ENCODE measurements at regions not wholly inside any gene's neighbourhood (a gene's known extent, or its start where the extent isn't known, plus 50 kb on each side); places are given as distances from the start of the nearest gene placed in this dataset.

DNA sequence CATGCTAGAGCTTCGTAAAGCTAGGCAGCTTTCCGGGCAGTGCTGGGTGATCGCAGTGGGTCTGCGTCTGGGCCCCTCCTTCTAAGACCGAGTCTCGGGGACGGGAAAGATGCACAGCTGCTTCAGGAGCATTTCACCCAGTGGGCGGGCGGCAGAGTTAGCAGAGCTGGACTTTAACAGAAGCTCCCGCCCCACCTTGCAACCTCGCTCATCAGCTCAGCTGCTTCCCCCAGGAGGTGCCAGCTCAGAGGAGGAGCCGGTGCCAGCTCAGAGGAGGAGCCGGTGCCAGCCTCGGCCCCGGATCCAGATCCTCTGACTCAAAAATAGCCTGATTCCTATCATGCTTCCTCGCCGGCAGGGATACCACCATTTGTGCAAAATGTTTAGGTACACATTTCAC is 94.5 kb upstream of the RPS6KA2 start:
- TF ChIP-seq CTCF (IDR thresholded peaks at IDR 0.05; ENCODE audit: low read depth, low read length), result no peak
- H3K27me3 ChIP-seq, result no peaks in the 10 kb centered on the region

DNA sequence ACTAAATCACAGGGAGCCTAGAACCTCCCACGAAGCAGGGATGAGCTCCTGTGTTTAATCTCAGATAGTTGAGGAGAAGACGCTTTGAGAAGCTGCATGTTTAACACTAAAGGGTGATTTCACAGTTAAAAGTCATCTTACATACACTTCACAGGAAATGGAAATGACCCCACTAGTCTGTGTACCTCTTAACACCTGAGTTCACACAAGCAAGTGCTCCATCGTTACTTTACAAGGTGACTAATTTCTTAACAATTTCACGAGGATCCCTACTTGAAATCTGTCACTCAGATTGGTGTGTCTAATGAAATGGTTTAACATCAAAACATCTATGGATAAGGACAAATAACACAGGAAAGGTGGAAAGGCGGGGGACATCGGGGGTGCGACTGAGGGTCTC is 93.8 kb upstream of the RPS6KA2 start:
- Histone ChIP-seq H3K27ac (no peak overlapping the region), H3K27me3 (no peaks in the 10 kb centered on the region), H3K4me3 (no peak overlapping the region), H3K36me3 (no peaks in the 10 kb centered on the region), H3K9me3 (ENCODE audit: low read depth) (no peaks in the 10 kb centered on the region), H3K4me1 (ENCODE audit: low read depth) (no peaks in the 10 kb centered on the region)
- no peak for DNase-seq (ENCODE audit: low read depth in 1 of 2, low spot score in 1 of 2)
- TF ChIP-seq CTCF (IDR thresholded peaks at IDR 0.05; ENCODE audit: low read depth, low read length), result no peak

More for the DNA sequence above, 94.5 kb upstream of the RPS6KA2 start:
- H3K27ac ChIP-seq, result no peak overlapping the region
- no peaks in the 10 kb centered on the region for H3K4me1 ChIP-seq (ENCODE audit: low read depth)
- H3K4me3 ChIP-seq, result no peak overlapping the region
- no peak for DNase-seq (ENCODE audit: low read depth in 1 of 2, low spot score in 1 of 2)
- no peaks in the 10 kb centered on the region for H3K36me3 ChIP-seq
- H3K9me3 ChIP-seq (ENCODE audit: low read depth), result no peaks in the 10 kb centered on the region

- Histone ChIP-seq H3K9me3 (ENCODE audit: low read depth) (no peaks in the 10 kb centered on the region), H3K27ac (no peak overlapping the region), H3K27me3 (no peaks in the 10 kb centered on the region), H3K4me1 (ENCODE audit: low read depth) (no peaks in the 10 kb centered on the region), H3K4me3 (no peak overlapping the region), H3K36me3 (no peaks in the 10 kb centered on the region)
- no peak for TF ChIP-seq CTCF (IDR thresholded peaks at IDR 0.05; ENCODE audit: low read depth, low read length)
- DNase-seq (ENCODE audit: low read depth in 1 of 2, low spot score in 1 of 2), result no peak
Observed at GRCh38 chr6:166719019-166719418, 92.0 kb upstream of the RPS6KA2 start.

DNA sequence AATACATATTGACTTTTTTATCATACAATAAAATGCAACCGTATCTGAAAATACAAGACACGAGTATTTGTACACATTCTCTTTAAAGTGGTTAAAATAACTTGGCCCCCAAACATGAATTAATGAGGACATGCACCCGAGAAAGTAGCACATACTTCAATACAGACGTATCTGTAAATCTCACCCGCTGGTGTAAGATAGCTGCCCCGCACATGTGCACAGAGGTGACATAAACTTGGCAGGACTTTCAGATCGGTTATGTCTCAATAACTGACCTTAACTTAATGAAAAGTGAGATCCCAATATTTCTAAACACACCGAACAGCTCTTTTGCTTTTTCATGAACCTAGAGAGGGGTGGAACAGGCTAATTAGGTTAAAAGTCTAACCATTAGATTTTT is 91.5 kb upstream of the RPS6KA2 start:
- Histone ChIP-seq H3K4me3 (no peak overlapping the region), H3K27me3 (no peaks in the 10 kb centered on the region), H3K36me3 (no peaks in the 10 kb centered on the region), H3K27ac (no peak overlapping the region), H3K4me1 (ENCODE audit: low read depth) (no peaks in the 10 kb centered on the region), H3K9me3 (ENCODE audit: low read depth) (no peaks in the 10 kb centered on the region)
- DNase-seq (ENCODE audit: low read depth in 1 of 2, low spot score in 1 of 2), result no peak
- no peak for TF ChIP-seq CTCF (IDR thresholded peaks at IDR 0.05; ENCODE audit: low read depth, low read length)

GRCh38 chr6:166716910-166717617 is 90.0 kb upstream of the RPS6KA2 start:
- H3K27ac ChIP-seq, result no peak overlapping the region
- no peaks in the 10 kb centered on the region for H3K27me3 ChIP-seq
- peaks cover 5% of the 10 kb centered on the region for H3K4me1 ChIP-seq (ENCODE audit: low read depth)
- no peak for TF ChIP-seq CTCF (IDR thresholded peaks at IDR 0.05; ENCODE audit: low read depth, low read length)
- no peaks in the 10 kb centered on the region for H3K36me3 ChIP-seq
- no peak overlapping the region for H3K4me3 ChIP-seq
- H3K9me3 ChIP-seq (ENCODE audit: low read depth), result no peaks in the 10 kb centered on the region
- DNase-seq (ENCODE audit: low read depth in 1 of 2, low spot score in 1 of 2), result no peak

Measured in cardiac muscle cell (in vitro differentiated cells and primary cell).